ENCODE measurements at regions not wholly inside any gene's neighbourhood (a gene's known extent, or its start where the extent isn't known, plus 50 kb on each side); places are given as distances from the start of the nearest gene placed in this dataset.

GRCh38 chr2:13240789-13241487 lies 524.2 kb downstream of the TRIB2 start:
- no peak overlapping the region for H3K9ac ChIP-seq (ENCODE audit: low read length)
- H3K9me3 ChIP-seq (ENCODE audit: insufficient read depth, low read length), result no peaks in the 10 kb centered on the region
- H2AFZ ChIP-seq (ENCODE audit: low read depth, low read length, severe bottlenecking), result no peak overlapping the region
- no peak overlapping the region for H3K27ac ChIP-seq (ENCODE audit: low read depth, low read length)
- H3K4me2 ChIP-seq (ENCODE audit: low read depth, low read length, poor library complexity, severe bottlenecking), result no peak overlapping the region
- no peaks in the 10 kb centered on the region for H3K36me3 ChIP-seq (ENCODE audit: low read length)
- H3K4me3 ChIP-seq (ENCODE audit: insufficient read depth, low read length, poor library complexity, severe bottlenecking), result no peak overlapping the region
- no peaks in the 10 kb centered on the region for H3K27me3 ChIP-seq (ENCODE audit: low read length)
- no peak for TF ChIP-seq CTCF (IDR thresholded peaks at IDR 0.05; ENCODE audit: insufficient read depth, low read length, poor library complexity, severe bottlenecking)
- TF ChIP-seq EZH2phosphoT487 (conservative IDR thresholded peaks at IDR 0.05; ENCODE audit: low read length), result no peak
- H3K9me2 ChIP-seq (replicated peaks; ENCODE audit: insufficient read depth, low read length), result no peaks in the 10 kb centered on the region
- H4K20me1 ChIP-seq (ENCODE audit: low read depth, low read length), result no peaks in the 10 kb centered on the region
- H3K79me2 ChIP-seq (ENCODE audit: insufficient read depth, low read length), result no peaks in the 10 kb centered on the region
- no peaks in the 10 kb centered on the region for H3F3A ChIP-seq (ENCODE audit: insufficient read depth)

- Histone ChIP-seq H3K4me2 (ENCODE audit: low read depth, low read length, poor library complexity, severe bottlenecking) (no peak overlapping the region), H3K79me2 (ENCODE audit: insufficient read depth, low read length) (no peaks in the 10 kb centered on the region), H3K36me3 (ENCODE audit: low read length) (no peaks in the 10 kb centered on the region), H3K9me3 (ENCODE audit: insufficient read depth, low read length) (no peaks in the 10 kb centered on the region), H3K9me2 (replicated peaks; ENCODE audit: insufficient read depth, low read length) (no peaks in the 10 kb centered on the region), H4K20me1 (ENCODE audit: low read depth, low read length) (no peaks in the 10 kb centered on the region), H3F3A (ENCODE audit: insufficient read depth) (no peaks in the 10 kb centered on the region), H3K27ac (ENCODE audit: low read depth, low read length) (no peak overlapping the region), H2AFZ (ENCODE audit: low read depth, low read length, severe bottlenecking) (no peak overlapping the region), H3K27me3 (ENCODE audit: low read length) (no peaks in the 10 kb centered on the region), H3K4me3 (ENCODE audit: insufficient read depth, low read length, poor library complexity, severe bottlenecking) (no peak overlapping the region), H3K9ac (ENCODE audit: low read length) (no peak overlapping the region)
- no peak for TF ChIP-seq EZH2phosphoT487 (conservative IDR thresholded peaks at IDR 0.05; ENCODE audit: low read length)
Measured at GRCh38 chr2:13252615-13253014, 535.9 kb downstream of the TRIB2 start.

GRCh38 chr2:13255485-13255884 lies 538.7 kb downstream of the TRIB2 start:
- Histone ChIP-seq H3F3A (ENCODE audit: insufficient read depth) (no peaks in the 10 kb centered on the region), H3K9me3 (ENCODE audit: insufficient read depth, low read length) (no peaks in the 10 kb centered on the region), H3K36me3 (ENCODE audit: low read length) (no peaks in the 10 kb centered on the region), H3K9ac (ENCODE audit: low read length) (no peak overlapping the region), H3K79me2 (ENCODE audit: insufficient read depth, low read length) (no peaks in the 10 kb centered on the region), H3K4me3 (ENCODE audit: insufficient read depth, low read length, poor library complexity, severe bottlenecking) (no peak overlapping the region), H3K27me3 (ENCODE audit: low read length) (no peaks in the 10 kb centered on the region), H3K27ac (ENCODE audit: low read depth, low read length) (no peak overlapping the region), H3K9me2 (replicated peaks; ENCODE audit: insufficient read depth, low read length) (no peaks in the 10 kb centered on the region), H4K20me1 (ENCODE audit: low read depth, low read length) (no peaks in the 10 kb centered on the region), H2AFZ (ENCODE audit: low read depth, low read length, severe bottlenecking) (no peak overlapping the region), H3K4me2 (ENCODE audit: low read depth, low read length, poor library complexity, severe bottlenecking) (no peak overlapping the region)
- TF ChIP-seq EZH2phosphoT487 (conservative IDR thresholded peaks at IDR 0.05; ENCODE audit: low read length) (no peak), CTCF (IDR thresholded peaks at IDR 0.05; ENCODE audit: insufficient read depth, low read length, poor library complexity, severe bottlenecking) (no peak)

- Histone ChIP-seq H3K4me2 (ENCODE audit: low read depth, low read length, poor library complexity, severe bottlenecking) (no peak overlapping the region), H2AFZ (ENCODE audit: low read depth, low read length, severe bottlenecking) (no peak overlapping the region), H3K79me2 (ENCODE audit: insufficient read depth, low read length) (no peaks in the 10 kb centered on the region), H3K27me3 (ENCODE audit: low read length) (no peaks in the 10 kb centered on the region), H3F3A (ENCODE audit: insufficient read depth) (no peaks in the 10 kb centered on the region), H4K20me1 (ENCODE audit: low read depth, low read length) (no peaks in the 10 kb centered on the region), H3K4me3 (ENCODE audit: insufficient read depth, low read length, poor library complexity, severe bottlenecking) (no peak overlapping the region), H3K36me3 (ENCODE audit: low read length) (no peaks in the 10 kb centered on the region), H3K9me3 (ENCODE audit: insufficient read depth, low read length) (no peaks in the 10 kb centered on the region), H3K9me2 (replicated peaks; ENCODE audit: insufficient read depth, low read length) (no peaks in the 10 kb centered on the region), H3K9ac (ENCODE audit: low read length) (no peak overlapping the region), H3K27ac (ENCODE audit: low read depth, low read length) (no peak overlapping the region)
- no peak for TF ChIP-seq CTCF (IDR thresholded peaks at IDR 0.05; ENCODE audit: insufficient read depth, low read length, poor library complexity, severe bottlenecking)
Measured at GRCh38 chr2:13260402-13260801, 543.7 kb downstream of the TRIB2 start.
